Activated CD4-positive, alpha-beta T cell treated with anti-CD3 and anti-CD28 coated beads for 36 hours (primary cell): ENCODE measurements at regions not wholly inside any gene's neighbourhood (a gene's known extent, or its start where the extent isn't known, plus 50 kb on each side); places are given as distances from the start of the nearest gene placed in this dataset.
A peak's percentile ranks its signal among the peaks of the same experiment; 100 is the strongest.

Experiments used
- ATAC-seq: fragments of 200-7000 bp; cut with Tn5 transposase; one replicate; pipeline ENCODE4 v1.10.0; 2021; ENCODE audit warnings: mild to moderate bottlenecking, moderate library complexity
- CTCF ChIA-PET: fragments of 350-600 bp; sonication (Branson Sonifier 250); formaldehyde crosslinking; loops from one replicate; lab custom pipeline; 2021; ENCODE audit warnings: antibody characterized with exemption; lab: Charles Lee
- POLR2A ChIA-PET: fragments of 350-600 bp; sonication (Branson Sonifier 250); formaldehyde crosslinking; loops from one replicate; lab custom pipeline; 2021; ENCODE audit warnings: antibody characterized with exemption, inconsistent platforms; lab: Charles Lee
- DNase-seq: peaks from one replicate; pipeline ENCODE4 v3.0.0-alpha.2; 2020
- H3K27ac Mint-ChIP-seq: one replicate; pipeline ENCODE4 v1.8.0; 2021; ENCODE audit warnings: mixed read lengths
- H3K27me3 Mint-ChIP-seq: one replicate; pipeline ENCODE4 v1.8.0; 2021; ENCODE audit warnings: mixed read lengths
- H3K36me3 Mint-ChIP-seq: one replicate; pipeline ENCODE4 v1.8.0; 2021; ENCODE audit warnings: low read depth, mixed read lengths
- H3K4me1 Mint-ChIP-seq: one replicate; pipeline ENCODE4 v1.8.0; 2021; ENCODE audit warnings: mixed read lengths
- H3K4me3 Mint-ChIP-seq: one replicate; pipeline ENCODE4 v1.8.0; 2021; ENCODE audit warnings: mild to moderate bottlenecking, moderate library complexity, mixed read lengths
- H3K9me3 Mint-ChIP-seq: one replicate; pipeline ENCODE4 v1.8.0; 2021; ENCODE audit warnings: low read depth, mixed read lengths
- intact Hi-C, 2 experiments: fragments of 100-400 bp; cut with DNase I in 1 of 2; cut with micrococcal nuclease in 1 of 2; formaldehyde crosslinking; loops; one replicate each; pipeline versions ENCODE4 v1.14.2 to v1.15.1; 2022 to 2024; cut with DNase I, micrococcal nuclease

GRCh38 chr10:4775808-4776207 lies 50.2 kb upstream of the AKR1E2 start:
- Mint-ChIP-seq H3K27me3 (peaks cover 14% of the 10 kb centered on the region), H3K4me1 (peaks cover 12% of the 10 kb centered on the region), H3K27ac (peak overlapping the region; percentile 89), H3K36me3 (no peaks in the 10 kb centered on the region), H3K9me3 (no peaks in the 10 kb centered on the region), H3K4me3 (no peak overlapping the region)
- intact Hi-C loops = no loop called here
- DNase-seq = no peak
- ChIA-PET POLR2A (no interaction called here), CTCF (no interaction called here)
- ATAC-seq = peak; percentile 76

- H3K36me3 Mint-ChIP-seq = no peaks in the 10 kb centered on the region
- intact Hi-C loops = no loop called here
- no peak for DNase-seq
- ATAC-seq = no peak
- no peak overlapping the region for H3K27ac Mint-ChIP-seq
- H3K4me1 Mint-ChIP-seq = peaks cover 12% of the 10 kb centered on the region
- no peaks in the 10 kb centered on the region for H3K9me3 Mint-ChIP-seq
- no peak overlapping the region for H3K4me3 Mint-ChIP-seq
- peaks cover 20% of the 10 kb centered on the region for H3K27me3 Mint-ChIP-seq
- ChIA-PET CTCF (interaction anchor here (1.0 kb wide), 1 partner anchor 9 kb away, joined by 3 read pairs; no protein-coding TSS in a partner anchor), POLR2A (no interaction called here)
Observed at GRCh38 chr10:4772202-4772570, 53.8 kb upstream of the AKR1E2 start.

- intact Hi-C loops = no loop called here
- Mint-ChIP-seq H3K4me1 (peaks cover 12% of the 10 kb centered on the region), H3K27ac (no peak overlapping the region), H3K27me3 (peaks cover 21% of the 10 kb centered on the region), H3K9me3 (no peaks in the 10 kb centered on the region), H3K4me3 (no peak overlapping the region), H3K36me3 (no peaks in the 10 kb centered on the region)
- no peak for DNase-seq
- POLR2A ChIA-PET = no interaction called here
- CTCF ChIA-PET = interaction anchor here (1.0 kb wide), 1 partner anchor 8 kb away, joined by 3 read pairs; no protein-coding TSS in a partner anchor
- ATAC-seq = no peak
Observed at GRCh38 chr10:4771554-4772201, 54.3 kb upstream of the AKR1E2 start.

- DNase-seq (no peak), ATAC-seq (no peak)
- Mint-ChIP-seq H3K9me3 (no peaks in the 10 kb centered on the region), H3K4me3 (no peak overlapping the region), H3K36me3 (no peaks in the 10 kb centered on the region), H3K27me3 (peaks cover 21% of the 10 kb centered on the region), H3K4me1 (peaks cover 7% of the 10 kb centered on the region), H3K27ac (no peak overlapping the region)
- ChIA-PET POLR2A (no interaction called here), CTCF (interaction anchor here (1.0 kb wide), 1 partner anchor 8 kb away, joined by 3 read pairs; no protein-coding TSS in a partner anchor)
- intact Hi-C loops = no loop called here
Observed at GRCh38 chr10:4770801-4771553, 55.0 kb upstream of the AKR1E2 start.

GRCh38 chr10:4768416-4768815 lies 57.6 kb upstream of the AKR1E2 start:
- DNase-seq (no peak), ATAC-seq (no peak)
- H3K4me3 Mint-ChIP-seq = no peak overlapping the region
- ChIA-PET CTCF (no interaction called here), POLR2A (no interaction called here)
- intact Hi-C loops = loop anchor here in 1 of 2 experiments (5.0 kb wide), 1 partner anchor 1531 kb away; no protein-coding TSS in a partner anchor
- H3K4me1 Mint-ChIP-seq = peaks cover 3% of the 10 kb centered on the region
- H3K27me3 Mint-ChIP-seq = peaks cover 20% of the 10 kb centered on the region
- H3K9me3 Mint-ChIP-seq = no peaks in the 10 kb centered on the region
- H3K36me3 Mint-ChIP-seq = no peaks in the 10 kb centered on the region
- no peak overlapping the region for H3K27ac Mint-ChIP-seq

- Mint-ChIP-seq H3K9me3 (no peaks in the 10 kb centered on the region), H3K36me3 (no peaks in the 10 kb centered on the region), H3K4me3 (no peak overlapping the region), H3K27ac (no peak overlapping the region), H3K27me3 (peaks cover 17% of the 10 kb centered on the region), H3K4me1 (peaks cover 3% of the 10 kb centered on the region)
- ATAC-seq = no peak
- ChIA-PET POLR2A (no interaction called here), CTCF (interaction anchor here (0.9 to 1.9 kb wide), 5 partner anchors 14 to 1524 kb away, joined by 3 to 4 read pairs (median 3); no protein-coding TSS in a partner anchor)
- no peak for DNase-seq
- intact Hi-C loops = loop anchor here (1.0 to 5.0 kb wide), 4 partner anchors 1528 to 1574 kb away; no protein-coding TSS in a partner anchor
Observed at GRCh38 chr10:4767033-4767814, 58.8 kb upstream of the AKR1E2 start.

GRCh38 chr10:4766454-4766853 lies 59.6 kb upstream of the AKR1E2 start:
- CTCF ChIA-PET = interaction anchor here (0.9 to 1.9 kb wide), 5 partner anchors 15 to 1523 kb away, joined by 3 to 4 read pairs (median 3); no protein-coding TSS in a partner anchor
- intact Hi-C loops = loop anchor here (2.0 to 5.0 kb wide), 3 partner anchors 1529 to 1574 kb away; no protein-coding TSS in a partner anchor
- no peak overlapping the region for H3K4me3 Mint-ChIP-seq
- H3K4me1 Mint-ChIP-seq = peaks cover 3% of the 10 kb centered on the region
- no peaks in the 10 kb centered on the region for H3K9me3 Mint-ChIP-seq
- H3K27me3 Mint-ChIP-seq = peaks cover 13% of the 10 kb centered on the region
- ATAC-seq (no peak), DNase-seq (no peak)
- POLR2A ChIA-PET = no interaction called here
- no peak overlapping the region for H3K27ac Mint-ChIP-seq
- H3K36me3 Mint-ChIP-seq = no peaks in the 10 kb centered on the region

GRCh38 chr10:4765428-4765827 lies 60.6 kb upstream of the AKR1E2 start:
- ATAC-seq = no peak
- POLR2A ChIA-PET = no interaction called here
- CTCF ChIA-PET = interaction anchor here (0.5 to 1.3 kb wide), 2 partner anchors 1572 to 1573 kb away, joined by 3 read pairs; no protein-coding TSS in a partner anchor
- Mint-ChIP-seq H3K4me1 (peaks cover 3% of the 10 kb centered on the region), H3K4me3 (no peak overlapping the region), H3K9me3 (no peaks in the 10 kb centered on the region), H3K27ac (no peak overlapping the region), H3K27me3 (peaks cover 12% of the 10 kb centered on the region), H3K36me3 (no peaks in the 10 kb centered on the region)
- intact Hi-C loops = loop anchor here in 1 of 2 experiments (5.0 kb wide), 1 partner anchor 1528 kb away; no protein-coding TSS in a partner anchor
- DNase-seq = no peak

GRCh38 chr10:4763960-4764428 lies 62.0 kb upstream of the AKR1E2 start:
- H3K9me3 Mint-ChIP-seq = no peaks in the 10 kb centered on the region
- ATAC-seq = peak; percentile 57
- intact Hi-C loops = no loop called here
- H3K4me1 Mint-ChIP-seq = peaks cover 3% of the 10 kb centered on the region
- ChIA-PET CTCF (interaction anchor here (0.6 to 1.3 kb wide), 4 partner anchors 8 to 1570 kb away, joined by 3 to 4 read pairs (median 3); no protein-coding TSS in a partner anchor), POLR2A (no interaction called here)
- H3K4me3 Mint-ChIP-seq = no peak overlapping the region
- H3K27ac Mint-ChIP-seq = no peak overlapping the region
- peak; percentile 41 for DNase-seq
- H3K27me3 Mint-ChIP-seq = peaks cover 16% of the 10 kb centered on the region
- no peaks in the 10 kb centered on the region for H3K36me3 Mint-ChIP-seq

- ATAC-seq (no peak), DNase-seq (no peak)
- Mint-ChIP-seq H3K4me1 (peaks cover 3% of the 10 kb centered on the region), H3K9me3 (no peaks in the 10 kb centered on the region), H3K4me3 (no peak overlapping the region), H3K27ac (no peak overlapping the region), H3K36me3 (no peaks in the 10 kb centered on the region), H3K27me3 (peaks cover 15% of the 10 kb centered on the region)
- CTCF ChIA-PET = interaction anchor here (0.6 to 1.3 kb wide), 4 partner anchors 8 to 650 kb away, joined by 3 to 4 read pairs (median 3); no protein-coding TSS in a partner anchor
- intact Hi-C loops = no loop called here
- POLR2A ChIA-PET = no interaction called here
Observed at GRCh38 chr10:4763513-4763912, 62.5 kb upstream of the AKR1E2 start.

GRCh38 chr10:4758256-4758655 lies 67.8 kb upstream of the AKR1E2 start:
- no peaks in the 10 kb centered on the region for H3K4me1 Mint-ChIP-seq
- ChIA-PET CTCF (no interaction called here), POLR2A (no interaction called here)
- intact Hi-C loops = no loop called here
- H3K27ac Mint-ChIP-seq = no peak overlapping the region
- no peak for DNase-seq
- no peaks in the 10 kb centered on the region for H3K36me3 Mint-ChIP-seq
- no peak overlapping the region for H3K4me3 Mint-ChIP-seq
- H3K27me3 Mint-ChIP-seq = peaks cover 20% of the 10 kb centered on the region
- no peaks in the 10 kb centered on the region for H3K9me3 Mint-ChIP-seq
- no peak for ATAC-seq
